H9 (cell line): ENCODE measurements at regions not wholly inside any gene's neighbourhood (a gene's known extent, or its start where the extent isn't known, plus 50 kb on each side); places are given as distances from the start of the nearest gene placed in this dataset.

ENCODE experiments used
- DNase-seq: peaks from one replicate; pipeline ENCODE4 v3.0.0-alpha.2; 2017
- H2AFZ ChIP-seq: one replicate; pipeline ENCODE4 v1.6.1; 2013; ENCODE audit warnings: mild to moderate bottlenecking, low read length, control low read depth, moderate library complexity
- H2AK5ac ChIP-seq: 2 replicates; pipeline ENCODE4 v1.6.1; 2013; ENCODE audit warnings: low read length, control low read depth, mixed read lengths; ENCODE audit not compliant: insufficient read length
- H2BK120ac ChIP-seq: one replicate; pipeline ENCODE4 v1.6.1; 2013; ENCODE audit warnings: low read depth, mild to moderate bottlenecking, low read length, control low read depth, inconsistent platforms; ENCODE audit not compliant: poor library complexity, severe bottlenecking
- H2BK12ac ChIP-seq: 2 replicates; pipeline ENCODE4 v1.6.1; 2013; ENCODE audit warnings: low read length, control low read depth, mixed read lengths, low read depth; ENCODE audit not compliant: insufficient read length
- H2BK15ac ChIP-seq: 2 replicates; pipeline ENCODE4 v1.6.1; 2013; ENCODE audit warnings: low read depth, low read length, control low read depth
- H2BK20ac ChIP-seq: one replicate; pipeline ENCODE4 v1.6.1; 2013; ENCODE audit warnings: low read depth, mild to moderate bottlenecking, low read length, control low read depth, inconsistent platforms; ENCODE audit not compliant: poor library complexity, severe bottlenecking
- H2BK5ac ChIP-seq: 2 replicates; pipeline ENCODE4 v1.6.1; 2013; ENCODE audit warnings: low read length, control low read depth, mixed read lengths; ENCODE audit not compliant: insufficient read length
- H3K14ac ChIP-seq: 2 replicates; pipeline ENCODE4 v1.6.1; 2013; ENCODE audit warnings: low read length, control low read depth; ENCODE audit not compliant: insufficient read depth
- H3K18ac ChIP-seq: 2 replicates; pipeline ENCODE4 v1.6.1; 2013; ENCODE audit warnings: low read depth, mild to moderate bottlenecking, mixed read lengths, low read length, control low read depth; ENCODE audit not compliant: insufficient read length
- H3K23ac ChIP-seq: 2 replicates; pipeline ENCODE4 v1.6.1; 2013; ENCODE audit warnings: low read length, control low read depth, mixed read lengths, low read depth; ENCODE audit not compliant: insufficient read length
- H3K23me2 ChIP-seq: 2 replicates; pipeline ENCODE4 v1.6.1; 2013; ENCODE audit warnings: low read depth, mild to moderate bottlenecking, mixed read lengths, low read length, control low read depth; ENCODE audit not compliant: insufficient read length, poor library complexity, severe bottlenecking
- H3K27ac ChIP-seq: 2 replicates; pipeline ENCODE4 v1.5.1; 2013; ENCODE audit warnings: low read length, control low read depth, mixed read lengths, low read depth; ENCODE audit not compliant: insufficient read length
- H3K27me3 ChIP-seq: 2 replicates; pipeline ENCODE4 v1.6.1; 2013; ENCODE audit warnings: low read length, control low read depth, inconsistent platforms; ENCODE audit not compliant: insufficient read depth
- H3K4ac ChIP-seq: 2 replicates; pipeline ENCODE4 v1.6.1; 2013; ENCODE audit warnings: low read depth, mild to moderate bottlenecking, control low read depth, inconsistent platforms, low read length, moderate library complexity
- H3K4me1 ChIP-seq: 2 replicates; pipeline ENCODE4 v1.6.1; 2013; ENCODE audit warnings: low read length, control low read depth, inconsistent platforms; ENCODE audit not compliant: insufficient read depth
- H3K4me2 ChIP-seq: 2 replicates; pipeline ENCODE4 v1.6.1; 2013; ENCODE audit warnings: low read length, control low read depth, mixed read lengths; ENCODE audit not compliant: insufficient read length, insufficient read depth
- H3K56ac ChIP-seq: 2 replicates; pipeline ENCODE4 v1.6.1; 2013; ENCODE audit warnings: low read depth, mild to moderate bottlenecking, mixed read lengths, low read length, control low read depth; ENCODE audit not compliant: insufficient read length
- H3K79me1 ChIP-seq: 2 replicates; pipeline ENCODE4 v1.6.1; 2013; ENCODE audit warnings: low read depth, mild to moderate bottlenecking, moderate library complexity, low read length, control low read depth, inconsistent platforms; ENCODE audit not compliant: insufficient read depth, poor library complexity, severe bottlenecking
- H3K79me2 ChIP-seq: 2 replicates; pipeline ENCODE4 v1.6.1; 2013; ENCODE audit warnings: low read length, control low read depth, inconsistent platforms; ENCODE audit not compliant: insufficient read depth
- H3K9ac ChIP-seq: 2 replicates; pipeline ENCODE4 v1.6.1; 2013; ENCODE audit warnings: low read length, control low read depth, mixed read lengths; ENCODE audit not compliant: insufficient read length; ENCODE audit errors: extremely low read depth
- H3K9me3 ChIP-seq: one replicate; pipeline ENCODE4 v1.6.1; 2013; ENCODE audit warnings: low read depth, low read length, inconsistent platforms; ENCODE audit not compliant: control insufficient read depth
- H3T11ph ChIP-seq: one replicate; pipeline ENCODE4 v1.6.1; 2013; ENCODE audit warnings: mild to moderate bottlenecking, low read length, control low read depth, inconsistent platforms
- H4K20me1 ChIP-seq: one replicate; pipeline ENCODE4 v1.6.1; 2013; ENCODE audit not compliant: control insufficient read depth, insufficient read length, insufficient read depth
- H4K5ac ChIP-seq: 2 replicates; pipeline ENCODE4 v1.6.1; 2013; ENCODE audit warnings: low read depth, mild to moderate bottlenecking, mixed read lengths, low read length, control low read depth; ENCODE audit not compliant: insufficient read length
- H4K8ac ChIP-seq: replicated peaks from 2 replicates; pipeline ENCODE4 v1.6.1; 2013; ENCODE audit warnings: low read length, control low read depth, mixed read lengths, low read depth; ENCODE audit not compliant: insufficient read length
- H4K91ac ChIP-seq: 2 replicates; pipeline ENCODE4 v1.6.1; 2013; ENCODE audit warnings: low read depth, mild to moderate bottlenecking, moderate library complexity, mixed read lengths, low read length, control low read depth; ENCODE audit not compliant: insufficient read length
- H3K27ac Mint-ChIP-seq, 3 experiments: 2 replicates in 2 of 3; 3 replicates in 1 of 3; pipeline ENCODE4 v1.8.0; 2020 to 2021; ENCODE audit warnings: mixed read lengths in 3 of 3, mild to moderate bottlenecking in 1 of 3, moderate library complexity in 1 of 3
- H3K27me3 Mint-ChIP-seq: 2 replicates; pipeline ENCODE4 v1.8.0; 2021; ENCODE audit warnings: low read depth, mild to moderate bottlenecking, moderate library complexity, mixed read lengths
- H3K36me3 Mint-ChIP-seq, 3 experiments: 2 replicates in 2 of 3; 3 replicates in 1 of 3; pipeline ENCODE4 v1.8.0; 2020 to 2021; ENCODE audit warnings: low read depth in 3 of 3, mixed read lengths in 3 of 3; ENCODE audit not compliant: insufficient read depth in 1 of 3
- H3K4me1 Mint-ChIP-seq, 2 experiments: 2 replicates each; pipeline ENCODE4 v1.8.0; 2020; ENCODE audit warnings: mixed read lengths in 2 of 2
- H3K4me3 Mint-ChIP-seq, 2 experiments: 2 replicates in 1 of 2; 3 replicates in 1 of 2; pipeline ENCODE4 v1.8.0; 2020 to 2021; ENCODE audit warnings: mild to moderate bottlenecking in 2 of 2, mixed read lengths in 2 of 2, moderate library complexity in 1 of 2
- H3K9me3 Mint-ChIP-seq, 2 experiments: 2 replicates in 1 of 2; 3 replicates in 1 of 2; pipeline ENCODE4 v1.8.0; 2020; ENCODE audit warnings: mild to moderate bottlenecking in 2 of 2, mixed read lengths in 2 of 2, moderate library complexity in 1 of 2
- TF ChIP-seq, protein P1 (sequence below): fragments of 200-600 bp; sonication (generic); conservative IDR thresholded peaks from 3 replicates; pipeline ENCODE4 v1.8.0; 2021; ENCODE audit warnings: antibody characterized with exemption, mild to moderate bottlenecking

- DNase-seq = no peak
- Histone ChIP-seq H4K8ac (no peak overlapping the region), H2BK15ac (no peak overlapping the region), H4K20me1 (no peaks in the 10 kb centered on the region), H2BK20ac (no peak overlapping the region), H3K27me3 (no peaks in the 10 kb centered on the region), H3K79me1 (no peaks in the 10 kb centered on the region), H3K18ac (no peak overlapping the region), H3T11ph (no peak overlapping the region), H3K4ac (no peak overlapping the region), H3K14ac (no peak overlapping the region), H3K9me3 (no peaks in the 10 kb centered on the region), H3K4me1 (no peaks in the 10 kb centered on the region), H3K79me2 (no peaks in the 10 kb centered on the region), H2BK5ac (no peak overlapping the region), H2AFZ (no peak overlapping the region), H4K91ac (no peak overlapping the region), H3K27ac (no peak overlapping the region), H3K9ac (no peak overlapping the region), H3K23me2 (no peaks in the 10 kb centered on the region), H2AK5ac (no peak overlapping the region), H2BK120ac (no peak overlapping the region), H2BK12ac (no peak overlapping the region), H3K4me2 (no peak overlapping the region), H3K56ac (no peak overlapping the region), H3K23ac (no peak overlapping the region), H4K5ac (no peak overlapping the region)
- H3K27ac Mint-ChIP-seq = no peak overlapping the region
- H3K4me1 Mint-ChIP-seq = peaks cover 15 to 17% of the 10 kb centered on the region in 2 experiments
- H3K36me3 Mint-ChIP-seq = peaks cover 10 to 20% (median 12%) of the 10 kb centered on the region in 3 experiments
- peaks cover 19 to 20% of the 10 kb centered on the region in 2 experiments for H3K9me3 Mint-ChIP-seq
- TF ChIP-seq, protein P1, sequence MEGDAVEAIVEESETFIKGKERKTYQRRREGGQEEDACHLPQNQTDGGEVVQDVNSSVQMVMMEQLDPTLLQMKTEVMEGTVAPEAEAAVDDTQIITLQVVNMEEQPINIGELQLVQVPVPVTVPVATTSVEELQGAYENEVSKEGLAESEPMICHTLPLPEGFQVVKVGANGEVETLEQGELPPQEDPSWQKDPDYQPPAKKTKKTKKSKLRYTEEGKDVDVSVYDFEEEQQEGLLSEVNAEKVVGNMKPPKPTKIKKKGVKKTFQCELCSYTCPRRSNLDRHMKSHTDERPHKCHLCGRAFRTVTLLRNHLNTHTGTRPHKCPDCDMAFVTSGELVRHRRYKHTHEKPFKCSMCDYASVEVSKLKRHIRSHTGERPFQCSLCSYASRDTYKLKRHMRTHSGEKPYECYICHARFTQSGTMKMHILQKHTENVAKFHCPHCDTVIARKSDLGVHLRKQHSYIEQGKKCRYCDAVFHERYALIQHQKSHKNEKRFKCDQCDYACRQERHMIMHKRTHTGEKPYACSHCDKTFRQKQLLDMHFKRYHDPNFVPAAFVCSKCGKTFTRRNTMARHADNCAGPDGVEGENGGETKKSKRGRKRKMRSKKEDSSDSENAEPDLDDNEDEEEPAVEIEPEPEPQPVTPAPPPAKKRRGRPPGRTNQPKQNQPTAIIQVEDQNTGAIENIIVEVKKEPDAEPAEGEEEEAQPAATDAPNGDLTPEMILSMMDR = no peak
- H3K27me3 Mint-ChIP-seq = peaks cover 7% of the 10 kb centered on the region
- no peak overlapping the region for H3K4me3 Mint-ChIP-seq
Observed at GRCh38 chr2:236675526-236675925, 105.9 kb downstream of the ACKR3 start.
